ENCODE measurements at regions not wholly inside any gene's neighbourhood (a gene's known extent, or its start where the extent isn't known, plus 50 kb on each side); places are given as distances from the start of the nearest gene placed in this dataset.

DNA sequence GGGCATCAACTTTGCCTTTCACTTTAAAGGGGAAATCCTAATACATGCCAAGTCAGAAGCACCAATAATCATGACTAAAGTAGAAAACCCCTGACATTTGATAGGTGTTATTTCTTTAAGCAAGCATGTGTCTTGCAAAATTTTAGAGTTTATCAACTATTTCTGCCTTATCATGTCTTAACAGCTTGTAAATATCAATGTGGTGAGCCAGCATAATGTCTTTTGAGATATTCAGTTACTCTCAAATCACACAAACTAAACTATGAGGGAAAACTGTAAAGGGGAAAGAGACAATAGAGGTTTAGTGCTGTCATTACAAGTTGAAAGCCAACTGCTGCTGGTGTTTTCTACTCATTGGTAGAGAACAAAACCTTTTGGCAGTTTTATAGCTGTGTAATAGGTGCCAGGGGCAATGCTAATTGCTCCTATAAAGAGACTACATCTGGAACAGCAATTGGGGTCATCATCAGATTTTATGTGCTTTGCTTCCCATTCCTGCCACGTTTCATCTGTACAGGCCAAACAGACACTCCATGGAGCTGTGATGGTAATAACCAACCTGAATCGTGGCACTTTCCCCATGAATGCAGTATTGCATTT lies 1027.4 kb downstream of the FSCB start:
- no peak for TF ChIP-seq EZH2phosphoT487 (IDR thresholded peaks at IDR 0.05; ENCODE audit: borderline replicate concordance, low read length)
- TF ChIP-seq, protein P1, sequence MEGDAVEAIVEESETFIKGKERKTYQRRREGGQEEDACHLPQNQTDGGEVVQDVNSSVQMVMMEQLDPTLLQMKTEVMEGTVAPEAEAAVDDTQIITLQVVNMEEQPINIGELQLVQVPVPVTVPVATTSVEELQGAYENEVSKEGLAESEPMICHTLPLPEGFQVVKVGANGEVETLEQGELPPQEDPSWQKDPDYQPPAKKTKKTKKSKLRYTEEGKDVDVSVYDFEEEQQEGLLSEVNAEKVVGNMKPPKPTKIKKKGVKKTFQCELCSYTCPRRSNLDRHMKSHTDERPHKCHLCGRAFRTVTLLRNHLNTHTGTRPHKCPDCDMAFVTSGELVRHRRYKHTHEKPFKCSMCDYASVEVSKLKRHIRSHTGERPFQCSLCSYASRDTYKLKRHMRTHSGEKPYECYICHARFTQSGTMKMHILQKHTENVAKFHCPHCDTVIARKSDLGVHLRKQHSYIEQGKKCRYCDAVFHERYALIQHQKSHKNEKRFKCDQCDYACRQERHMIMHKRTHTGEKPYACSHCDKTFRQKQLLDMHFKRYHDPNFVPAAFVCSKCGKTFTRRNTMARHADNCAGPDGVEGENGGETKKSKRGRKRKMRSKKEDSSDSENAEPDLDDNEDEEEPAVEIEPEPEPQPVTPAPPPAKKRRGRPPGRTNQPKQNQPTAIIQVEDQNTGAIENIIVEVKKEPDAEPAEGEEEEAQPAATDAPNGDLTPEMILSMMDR (IDR thresholded peaks at IDR 0.05; ENCODE audit: low read depth, low read length, poor library complexity, severe bottlenecking), result no peak
- Histone ChIP-seq H3K4me1 (ENCODE audit: control insufficient read depth, low read length) (no peaks in the 10 kb centered on the region), H3K36me3 (ENCODE audit: control insufficient read depth, low read length) (no peaks in the 10 kb centered on the region), H3K4me3 (ENCODE audit: low read length) (no peak overlapping the region), H4K20me1 (ENCODE audit: control insufficient read depth, insufficient read depth, low read depth, low read length) (no peaks in the 10 kb centered on the region), H3K9me3 (ENCODE audit: control insufficient read depth, insufficient read depth, low read length) (no peaks in the 10 kb centered on the region), H3K27ac (ENCODE audit: low read depth, low read length) (no peak overlapping the region), H3K27me3 (ENCODE audit: control insufficient read depth, low read length) (no peaks in the 10 kb centered on the region), H3K4me2 (ENCODE audit: low read length) (no peak overlapping the region), H3F3A (ENCODE audit: control insufficient read depth, insufficient read depth) (no peaks in the 10 kb centered on the region), H3K79me2 (ENCODE audit: control insufficient read depth, low read length) (no peaks in the 10 kb centered on the region), H3K9me2 (replicated peaks; ENCODE audit: control insufficient read depth, low read length) (no peaks in the 10 kb centered on the region)

DNA sequence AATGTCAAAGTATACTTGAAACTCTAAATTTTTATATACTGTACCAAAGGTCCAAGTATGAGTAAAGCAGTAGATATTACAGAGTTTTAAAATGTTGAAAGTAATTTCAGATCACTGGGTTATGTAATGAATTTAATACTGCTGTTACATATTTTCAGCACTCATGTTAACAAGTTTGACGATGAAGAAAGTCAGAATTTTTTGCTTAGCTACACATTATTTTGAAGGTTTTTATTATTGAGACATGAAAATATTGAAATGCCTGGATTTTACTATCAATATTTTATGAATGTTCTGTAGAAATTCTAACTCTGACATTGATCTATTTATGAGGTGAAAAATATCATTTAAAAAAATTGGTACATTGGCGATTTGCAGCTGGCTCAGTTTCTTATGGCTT lies 1030.3 kb downstream of the FSCB start:
- TF ChIP-seq EZH2phosphoT487 (IDR thresholded peaks at IDR 0.05; ENCODE audit: borderline replicate concordance, low read length), result no peak
- TF ChIP-seq, protein P1 (IDR thresholded peaks at IDR 0.05; ENCODE audit: low read depth, low read length, poor library complexity, severe bottlenecking), result no peak
- Histone ChIP-seq H3K27ac (ENCODE audit: low read depth, low read length) (no peak overlapping the region), H4K20me1 (ENCODE audit: control insufficient read depth, insufficient read depth, low read depth, low read length) (no peaks in the 10 kb centered on the region), H3K79me2 (ENCODE audit: control insufficient read depth, low read length) (no peaks in the 10 kb centered on the region), H3K9me2 (replicated peaks; ENCODE audit: control insufficient read depth, low read length) (no peaks in the 10 kb centered on the region), H3K4me2 (ENCODE audit: low read length) (no peak overlapping the region), H3F3A (ENCODE audit: control insufficient read depth, insufficient read depth) (no peaks in the 10 kb centered on the region), H3K36me3 (ENCODE audit: control insufficient read depth, low read length) (no peaks in the 10 kb centered on the region), H3K4me1 (ENCODE audit: control insufficient read depth, low read length) (no peaks in the 10 kb centered on the region), H3K9me3 (ENCODE audit: control insufficient read depth, insufficient read depth, low read length) (no peaks in the 10 kb centered on the region), H3K27me3 (ENCODE audit: control insufficient read depth, low read length) (no peaks in the 10 kb centered on the region), H3K4me3 (ENCODE audit: low read length) (no peak overlapping the region)

DNA sequence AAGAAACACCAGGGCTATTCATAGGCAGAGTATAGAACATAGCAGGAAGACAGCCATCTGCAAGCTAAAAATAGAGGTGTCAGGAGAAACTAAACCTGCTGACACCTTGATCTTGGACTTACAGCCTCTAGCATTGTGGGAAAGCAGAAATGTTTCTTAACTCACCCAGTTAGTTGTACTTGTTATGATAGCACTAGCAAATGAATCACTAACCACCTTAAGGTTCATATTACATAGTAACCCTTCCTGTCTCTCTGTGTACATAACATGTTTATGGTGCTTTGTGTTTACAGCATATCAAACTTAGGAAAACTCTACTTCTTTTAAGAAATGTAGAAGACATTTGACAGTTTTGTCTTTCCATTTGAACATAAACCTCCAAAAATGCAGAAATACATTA lies 1031.3 kb downstream of the FSCB start:
- no peak overlapping the region for H3K4me2 ChIP-seq (ENCODE audit: low read length)
- TF ChIP-seq, protein P1 (IDR thresholded peaks at IDR 0.05; ENCODE audit: low read depth, low read length, poor library complexity, severe bottlenecking), result no peak
- TF ChIP-seq EZH2phosphoT487 (IDR thresholded peaks at IDR 0.05; ENCODE audit: borderline replicate concordance, low read length), result no peak
- no peaks in the 10 kb centered on the region for H3K4me1 ChIP-seq (ENCODE audit: control insufficient read depth, low read length)
- no peaks in the 10 kb centered on the region for H3K79me2 ChIP-seq (ENCODE audit: control insufficient read depth, low read length)
- H3K9me3 ChIP-seq (ENCODE audit: control insufficient read depth, insufficient read depth, low read length), result no peaks in the 10 kb centered on the region
- H4K20me1 ChIP-seq (ENCODE audit: control insufficient read depth, insufficient read depth, low read depth, low read length), result no peaks in the 10 kb centered on the region
- no peaks in the 10 kb centered on the region for H3K9me2 ChIP-seq (replicated peaks; ENCODE audit: control insufficient read depth, low read length)
- H3K27me3 ChIP-seq (ENCODE audit: control insufficient read depth, low read length), result no peaks in the 10 kb centered on the region
- H3F3A ChIP-seq (ENCODE audit: control insufficient read depth, insufficient read depth), result no peaks in the 10 kb centered on the region
- H3K36me3 ChIP-seq (ENCODE audit: control insufficient read depth, low read length), result no peaks in the 10 kb centered on the region
- H3K27ac ChIP-seq (ENCODE audit: low read depth, low read length), result no peak overlapping the region
- no peak overlapping the region for H3K4me3 ChIP-seq (ENCODE audit: low read length)
